Astrocyte (in vitro differentiated cells and primary cell): ENCODE measurements at regions not wholly inside any gene's neighbourhood (a gene's known extent, or its start where the extent isn't known, plus 50 kb on each side); places are given as distances from the start of the nearest gene placed in this dataset.

Experiments
- DNase-seq: peaks from one replicate; pipeline ENCODE4 v3.0.0-alpha.2; 2010; ENCODE audit warnings: low read depth
- FAIRE-seq: peaks from 2 replicates; lab custom pipeline; 2011; peaks lifted over from hg19 to GRCh38; lab: Jason Lieb, UNC
- H2AFZ ChIP-seq: 2 replicates; pipeline ENCODE4 v1.6.0; 2012; ENCODE audit warnings: low read depth, low read length, inconsistent platforms
- H3K27ac ChIP-seq: 2 replicates; pipeline ENCODE4 v1.5.1; 2011; ENCODE audit warnings: low read depth, low read length, inconsistent platforms
- H3K27me3 ChIP-seq: 2 replicates; pipeline ENCODE4 v1.6.0; 2011; ENCODE audit warnings: low read length, inconsistent platforms; ENCODE audit not compliant: insufficient read depth
- H3K36me3 ChIP-seq: 2 replicates; pipeline ENCODE4 v1.5.1; 2011; ENCODE audit warnings: low read length, inconsistent platforms; ENCODE audit not compliant: insufficient read depth
- H3K4me1 ChIP-seq: 2 replicates; pipeline ENCODE4 v1.5.1; 2011; ENCODE audit warnings: low read length, inconsistent platforms; ENCODE audit not compliant: insufficient read depth
- H3K4me2 ChIP-seq: 2 replicates; pipeline ENCODE4 v1.6.0; 2012; ENCODE audit warnings: low read length, inconsistent platforms
- H3K4me3 ChIP-seq: 2 replicates; pipeline ENCODE4 v1.5.1; 2011; ENCODE audit warnings: low read depth, mild to moderate bottlenecking, low read length, inconsistent platforms; ENCODE audit not compliant: insufficient read depth
- H3K79me2 ChIP-seq: 2 replicates; pipeline ENCODE4 v1.6.0; 2012; ENCODE audit warnings: mild to moderate bottlenecking, low read length, inconsistent platforms; ENCODE audit not compliant: insufficient read depth
- H3K9ac ChIP-seq: 2 replicates; pipeline ENCODE4 v1.6.0; 2012; ENCODE audit warnings: mild to moderate bottlenecking, low read length, inconsistent platforms
- H3K9me3 ChIP-seq: 2 replicates; pipeline ENCODE4 v1.5.1; 2012; ENCODE audit warnings: low read depth, mild to moderate bottlenecking, low read length, inconsistent platforms; ENCODE audit not compliant: insufficient read depth
- H4K20me1 ChIP-seq: 2 replicates; pipeline ENCODE4 v1.6.0; 2012; ENCODE audit warnings: low read length, inconsistent platforms; ENCODE audit not compliant: insufficient read depth
- H3K27ac Mint-ChIP-seq: one replicate; pipeline ENCODE4 v1.8.0; 2021; ENCODE audit warnings: mild to moderate bottlenecking, mixed read lengths; ENCODE audit not compliant: unreplicated experiment
- H3K27me3 Mint-ChIP-seq: one replicate; pipeline ENCODE4 v1.8.0; 2021; ENCODE audit warnings: low read depth, mixed read lengths; ENCODE audit not compliant: unreplicated experiment
- H3K36me3 Mint-ChIP-seq: one replicate; pipeline ENCODE4 v1.8.0; 2021; ENCODE audit warnings: low read depth, mixed read lengths; ENCODE audit not compliant: unreplicated experiment
- H3K4me1 Mint-ChIP-seq: one replicate; pipeline ENCODE4 v1.8.0; 2021; ENCODE audit warnings: low read depth, mixed read lengths; ENCODE audit not compliant: unreplicated experiment
- H3K4me3 Mint-ChIP-seq: one replicate; pipeline ENCODE4 v1.8.0; 2021; ENCODE audit warnings: mild to moderate bottlenecking, moderate library complexity, mixed read lengths; ENCODE audit not compliant: unreplicated experiment
- H3K9me3 Mint-ChIP-seq: one replicate; pipeline ENCODE4 v1.8.0; 2021; ENCODE audit warnings: mild to moderate bottlenecking, mixed read lengths; ENCODE audit not compliant: unreplicated experiment
- CTCF ChIP-seq: IDR thresholded peaks from 2 replicates; pipeline ENCODE4 v1.5.1; 2011; ENCODE audit warnings: low read depth, mild to moderate bottlenecking, inconsistent platforms, low read length, moderate library complexity; ENCODE audit not compliant: insufficient read depth
- EZH2 ChIP-seq: IDR thresholded peaks from 2 replicates; pipeline ENCODE4 v1.6.1; 2012; ENCODE audit warnings: mild to moderate bottlenecking, low read length, inconsistent platforms; ENCODE audit not compliant: insufficient read depth

GRCh38 chr2:139228276-139228675, 448.1 kb upstream of the NXPH2 start:
- TF ChIP-seq CTCF (no peak), EZH2 (no peak)
- H3K9me3 Mint-ChIP-seq, result no peaks in the 10 kb centered on the region
- FAIRE-seq, result no peak

GRCh38 chr2:139225961-139226360, 445.8 kb upstream of the NXPH2 start:
- Mint-ChIP-seq H3K27me3 (no peaks in the 10 kb centered on the region), H3K27ac (no peak overlapping the region), H3K4me3 (no peak overlapping the region), H3K4me1 (peaks cover 3% of the 10 kb centered on the region), H3K36me3 (no peaks in the 10 kb centered on the region), H3K9me3 (no peaks in the 10 kb centered on the region)
- TF ChIP-seq CTCF, result no peak
- no peak for TF ChIP-seq EZH2
- H3K4me2 ChIP-seq, result no peak overlapping the region
- no peaks in the 10 kb centered on the region for H3K36me3 ChIP-seq
- no peaks in the 10 kb centered on the region for H3K27me3 ChIP-seq
- DNase-seq (no peak), FAIRE-seq (no peak)
- H3K9me3 ChIP-seq, result no peaks in the 10 kb centered on the region
- H2AFZ ChIP-seq, result no peak overlapping the region
- no peaks in the 10 kb centered on the region for H4K20me1 ChIP-seq
- H3K79me2 ChIP-seq, result no peaks in the 10 kb centered on the region
- no peak overlapping the region for H3K4me3 ChIP-seq
- H3K4me1 ChIP-seq, result no peaks in the 10 kb centered on the region
- no peak overlapping the region for H3K9ac ChIP-seq
- H3K27ac ChIP-seq, result no peak overlapping the region

More at GRCh38 chr2:139228276-139228675, 448.1 kb upstream of the NXPH2 start:
- no peaks in the 10 kb centered on the region for H3K36me3 ChIP-seq
- H3K79me2 ChIP-seq, result no peaks in the 10 kb centered on the region
- H3K27me3 Mint-ChIP-seq, result no peaks in the 10 kb centered on the region
- peaks cover 3% of the 10 kb centered on the region for H3K4me1 Mint-ChIP-seq
- H3K36me3 Mint-ChIP-seq, result no peaks in the 10 kb centered on the region
- no peak overlapping the region for H3K27ac ChIP-seq
- no peak overlapping the region for H3K9ac ChIP-seq
- no peak overlapping the region for H3K4me3 Mint-ChIP-seq
- no peak overlapping the region for H3K4me3 ChIP-seq
- no peak overlapping the region for H3K4me2 ChIP-seq
- DNase-seq, result no peak
- H3K4me1 ChIP-seq, result no peaks in the 10 kb centered on the region
- no peaks in the 10 kb centered on the region for H3K9me3 ChIP-seq
- no peak overlapping the region for H2AFZ ChIP-seq
- H3K27me3 ChIP-seq, result no peaks in the 10 kb centered on the region
- no peak overlapping the region for H3K27ac Mint-ChIP-seq
- no peaks in the 10 kb centered on the region for H4K20me1 ChIP-seq

GRCh38 chr2:139218181-139218580, 438.0 kb upstream of the NXPH2 start:
- H3K27ac ChIP-seq, result no peak overlapping the region
- H3K4me3 ChIP-seq, result no peak overlapping the region
- FAIRE-seq, result no peak

More at GRCh38 chr2:139218181-139218580, 438.0 kb upstream of the NXPH2 start:
- H3K9ac ChIP-seq, result no peak overlapping the region
- Mint-ChIP-seq H3K27ac (no peak overlapping the region), H3K4me3 (no peak overlapping the region), H3K27me3 (no peaks in the 10 kb centered on the region), H3K36me3 (no peaks in the 10 kb centered on the region), H3K9me3 (no peaks in the 10 kb centered on the region), H3K4me1 (peaks cover 6% of the 10 kb centered on the region)
- H3K36me3 ChIP-seq, result no peaks in the 10 kb centered on the region
- no peaks in the 10 kb centered on the region for H3K79me2 ChIP-seq
- H4K20me1 ChIP-seq, result no peaks in the 10 kb centered on the region
- no peak overlapping the region for H3K4me2 ChIP-seq
- DNase-seq, result no peak
- no peaks in the 10 kb centered on the region for H3K4me1 ChIP-seq
- H2AFZ ChIP-seq, result no peak overlapping the region
- no peaks in the 10 kb centered on the region for H3K9me3 ChIP-seq
- H3K27me3 ChIP-seq, result no peaks in the 10 kb centered on the region
- TF ChIP-seq CTCF (no peak), EZH2 (no peak)
